ENCODE measurements at regions not wholly inside any gene's neighbourhood (a gene's known extent, or its start where the extent isn't known, plus 50 kb on each side); places are given as distances from the start of the nearest gene placed in this dataset.

GRCh38 chr4:124019749-124020549 lies 623.4 kb downstream of the SPRY1 start:
- DNase-seq (ENCODE audit: extremely low read depth in 1 of 2, low read depth in 1 of 2): no peak

GRCh38 chr4:124025000-124025399 lies 628.4 kb downstream of the SPRY1 start:
- DNase-seq (ENCODE audit: extremely low read depth in 1 of 2, low read depth in 1 of 2): no peak

- DNase-seq (ENCODE audit: extremely low read depth in 1 of 2, low read depth in 1 of 2): no peak
Measured at GRCh38 chr4:124025428-124025827, 628.8 kb downstream of the SPRY1 start.

GRCh38 chr4:124028182-124028581 lies 631.6 kb downstream of the SPRY1 start:
- DNase-seq (ENCODE audit: extremely low read depth in 1 of 2, low read depth in 1 of 2): no peak

- no peak for DNase-seq (ENCODE audit: extremely low read depth in 1 of 2, low read depth in 1 of 2)
Measured at GRCh38 chr4:124030147-124030546, 633.6 kb downstream of the SPRY1 start.

- DNase-seq (ENCODE audit: extremely low read depth in 1 of 2, low read depth in 1 of 2): no peak
Measured at GRCh38 chr4:124032035-124032434, 635.4 kb downstream of the SPRY1 start.

GRCh38 chr4:124035364-124036041 lies 638.9 kb downstream of the SPRY1 start:
- DNase-seq (ENCODE audit: extremely low read depth in 1 of 2, low read depth in 1 of 2): no peak

- DNase-seq (ENCODE audit: extremely low read depth in 1 of 2, low read depth in 1 of 2): no peak
Measured at GRCh38 chr4:124037236-124037635, 640.6 kb downstream of the SPRY1 start.

- no peak for DNase-seq (ENCODE audit: extremely low read depth in 1 of 2, low read depth in 1 of 2)
Measured at GRCh38 chr4:124044330-124044729, 647.7 kb downstream of the SPRY1 start.

- no peak for DNase-seq (ENCODE audit: extremely low read depth in 1 of 2, low read depth in 1 of 2)
Measured at GRCh38 chr4:124044867-124045266, 648.3 kb downstream of the SPRY1 start.

- DNase-seq (ENCODE audit: extremely low read depth in 1 of 2, low read depth in 1 of 2): no peak
Measured at GRCh38 chr4:124046190-124046589, 649.6 kb downstream of the SPRY1 start.

GRCh38 chr4:124053872-124054538 lies 657.4 kb downstream of the SPRY1 start:
- DNase-seq (ENCODE audit: extremely low read depth in 1 of 2, low read depth in 1 of 2): no peak

- no peak for DNase-seq (ENCODE audit: extremely low read depth in 1 of 2, low read depth in 1 of 2)
Measured at GRCh38 chr4:124055336-124055735, 657.2 kb downstream of the ANKRD50 start.

- no peak for DNase-seq (ENCODE audit: extremely low read depth in 1 of 2, low read depth in 1 of 2)
Measured at GRCh38 chr4:124055896-124056295, 656.6 kb downstream of the ANKRD50 start.

- DNase-seq (ENCODE audit: extremely low read depth in 1 of 2, low read depth in 1 of 2): no peak
Measured at GRCh38 chr4:124060261-124060918, 652.1 kb downstream of the ANKRD50 start.

- no peak for DNase-seq (ENCODE audit: extremely low read depth in 1 of 2, low read depth in 1 of 2)
Measured at GRCh38 chr4:124061413-124061812, 651.1 kb downstream of the ANKRD50 start.

- DNase-seq (ENCODE audit: extremely low read depth in 1 of 2, low read depth in 1 of 2): no peak
Measured at GRCh38 chr4:124065422-124065821, 647.1 kb downstream of the ANKRD50 start.

GRCh38 chr4:124065936-124066335 lies 646.6 kb downstream of the ANKRD50 start:
- no peak for DNase-seq (ENCODE audit: extremely low read depth in 1 of 2, low read depth in 1 of 2)

GRCh38 chr4:124066595-124066994 lies 645.9 kb downstream of the ANKRD50 start:
- no peak for DNase-seq (ENCODE audit: extremely low read depth in 1 of 2, low read depth in 1 of 2)

- no peak for DNase-seq (ENCODE audit: extremely low read depth in 1 of 2, low read depth in 1 of 2)
Measured at GRCh38 chr4:124067046-124067445, 645.5 kb downstream of the ANKRD50 start.
